ENCODE measurements at regions not wholly inside any gene's neighbourhood (a gene's known extent, or its start where the extent isn't known, plus 50 kb on each side); places are given as distances from the start of the nearest gene placed in this dataset.

- H3K4me3 ChIP-seq (ENCODE audit: low read length), result no peak overlapping the region
- no peak for DNase-seq (ENCODE audit: low read depth)
- no peak for TF ChIP-seq CTCF (conservative IDR thresholded peaks at IDR 0.05; ENCODE audit: low read length)
Measured at GRCh38 chr5:14048434-14048833, 94.7 kb upstream of the TRIO start.

- H3K4me3 ChIP-seq (ENCODE audit: low read length), result no peak overlapping the region
- peak; percentile 5; the same call in 1 of the 2 replicates for TF ChIP-seq CTCF (conservative IDR thresholded peaks at IDR 0.05; ENCODE audit: low read length)
- peak; percentile 51 for DNase-seq (ENCODE audit: low read depth)
Measured at GRCh38 chr5:14041528-14042192, 97.2 kb upstream of the DNAH5 start.

GRCh38 chr5:14040542-14040941 is 96.1 kb upstream of the DNAH5 start:
- no peak for DNase-seq (ENCODE audit: low read depth)
- no peak for TF ChIP-seq CTCF (conservative IDR thresholded peaks at IDR 0.05; ENCODE audit: low read length)
- H3K4me3 ChIP-seq (ENCODE audit: low read length), result no peak overlapping the region

- DNase-seq (ENCODE audit: low read depth), result peak; percentile 54
- no peak for TF ChIP-seq CTCF (conservative IDR thresholded peaks at IDR 0.05; ENCODE audit: low read length)
- no peak overlapping the region for H3K4me3 ChIP-seq (ENCODE audit: low read length)
Measured at GRCh38 chr5:14039576-14039975, 95.1 kb upstream of the DNAH5 start.

- no peak for TF ChIP-seq CTCF (conservative IDR thresholded peaks at IDR 0.05; ENCODE audit: low read length)
- H3K4me3 ChIP-seq (ENCODE audit: low read length), result no peak overlapping the region
- DNase-seq (ENCODE audit: low read depth), result no peak
Measured at GRCh38 chr5:14039063-14039462, 94.6 kb upstream of the DNAH5 start.

GRCh38 chr5:14038341-14038959 is 94.0 kb upstream of the DNAH5 start:
- peak; percentile 85 for DNase-seq (ENCODE audit: low read depth)

More at GRCh38 chr5:14038341-14038959, 94.0 kb upstream of the DNAH5 start:
- no peak for TF ChIP-seq CTCF (conservative IDR thresholded peaks at IDR 0.05; ENCODE audit: low read length)
- no peak overlapping the region for H3K4me3 ChIP-seq (ENCODE audit: low read length)

All from AG10803 (cell line).